AG08395 (cell line): ENCODE measurements at regions not wholly inside any gene's neighbourhood (a gene's known extent, or its start where the extent isn't known, plus 50 kb on each side); places are given as distances from the start of the nearest gene placed in this dataset.
"Not testable (repeated sequence)": the region's sequence is repeated elsewhere in the genome, so short reads cannot be mapped to it uniquely, and the experiment has no call there.

Source experiments
- DNase-seq: peaks from one replicate; pipeline ENCODE4 v3.0.0; 2012; ENCODE audit warnings: mixed read lengths, low spot score

DNA sequence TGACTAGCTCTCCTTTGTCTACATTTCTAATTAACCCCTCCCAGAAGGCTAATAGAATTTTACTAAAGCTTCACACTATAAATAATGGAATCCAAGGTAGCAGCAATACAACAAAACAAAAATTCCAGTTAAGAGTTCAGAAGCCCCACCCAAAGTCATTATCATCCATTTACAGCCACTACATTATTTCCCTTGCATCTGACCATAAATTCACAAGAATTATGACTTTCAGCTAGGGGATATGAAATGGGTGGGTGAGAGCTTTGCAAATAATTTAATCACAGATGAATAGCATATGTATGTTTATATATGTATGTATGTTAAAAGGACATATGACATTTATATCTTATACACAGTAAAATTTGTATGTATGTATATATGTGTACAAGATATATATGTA lies 65.3 kb upstream of the PTGDR start:
- no peak for DNase-seq

DNA sequence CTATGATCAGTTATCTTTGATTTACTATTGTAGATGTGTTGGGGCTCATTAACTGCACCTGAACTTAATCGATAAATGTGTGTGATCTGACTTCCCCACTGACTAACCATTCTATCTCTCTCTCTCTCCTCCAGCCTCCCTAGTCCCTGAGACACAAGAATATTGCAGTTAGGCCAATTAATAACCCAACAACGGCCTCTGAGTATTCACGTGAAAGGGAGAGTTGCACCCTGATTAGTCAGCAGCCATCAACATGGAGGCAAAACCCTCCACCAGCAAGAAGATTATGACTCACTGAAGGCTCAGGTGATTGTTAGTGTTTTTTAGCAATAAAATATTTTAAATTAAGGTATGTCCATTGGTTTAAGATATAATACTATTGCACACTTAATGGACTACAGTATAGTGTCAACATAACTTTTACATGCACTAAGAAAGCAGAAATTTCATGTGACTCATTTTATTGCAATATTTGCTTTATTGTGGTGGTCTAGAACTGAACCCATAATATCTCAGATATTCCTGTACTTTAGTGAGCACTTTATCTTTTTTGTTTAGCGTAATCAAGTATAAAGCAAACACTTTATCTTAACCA lies 77.1 kb upstream of the PTGDR start:
- no peak for DNase-seq

DNA sequence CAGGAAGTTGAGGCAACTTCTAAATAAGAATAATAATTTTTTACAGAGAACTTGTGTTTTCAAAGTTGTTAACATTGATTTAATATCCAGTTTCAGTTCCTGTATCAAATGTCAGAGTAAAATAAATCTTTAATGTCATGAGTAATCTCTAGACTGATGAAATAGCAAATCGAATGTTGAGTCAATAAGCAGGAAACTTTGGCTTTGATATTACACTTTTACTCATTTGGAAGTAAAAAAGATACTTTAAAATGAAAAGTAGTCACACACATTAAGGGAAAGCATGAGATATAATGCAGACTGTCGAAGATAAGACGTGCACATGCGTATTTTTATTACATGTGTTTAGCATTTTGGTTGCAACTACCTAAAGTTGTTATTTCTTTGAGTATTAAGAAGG lies 78.2 kb upstream of the PTGDR start:
- no peak for DNase-seq

DNA sequence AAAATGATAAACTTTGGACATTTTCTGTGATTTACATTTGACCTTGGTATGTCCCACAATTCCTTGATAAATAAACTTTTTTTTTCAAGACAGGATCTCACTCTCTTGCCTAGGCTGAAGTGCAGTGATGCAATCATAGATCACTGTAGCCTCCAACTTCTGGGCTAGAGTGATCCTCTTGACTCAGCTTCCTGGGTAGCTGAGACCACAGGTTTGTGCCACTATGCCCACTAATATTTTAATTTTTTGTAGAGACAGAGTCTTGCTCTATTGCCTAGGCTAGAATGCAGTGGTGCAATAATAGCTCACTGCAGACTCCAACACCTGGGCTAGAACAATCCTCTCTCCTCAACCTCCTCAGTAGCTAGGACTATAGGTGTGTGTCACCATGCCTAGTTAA lies 79.1 kb upstream of the PTGDR start:
- no peak for DNase-seq

DNA sequence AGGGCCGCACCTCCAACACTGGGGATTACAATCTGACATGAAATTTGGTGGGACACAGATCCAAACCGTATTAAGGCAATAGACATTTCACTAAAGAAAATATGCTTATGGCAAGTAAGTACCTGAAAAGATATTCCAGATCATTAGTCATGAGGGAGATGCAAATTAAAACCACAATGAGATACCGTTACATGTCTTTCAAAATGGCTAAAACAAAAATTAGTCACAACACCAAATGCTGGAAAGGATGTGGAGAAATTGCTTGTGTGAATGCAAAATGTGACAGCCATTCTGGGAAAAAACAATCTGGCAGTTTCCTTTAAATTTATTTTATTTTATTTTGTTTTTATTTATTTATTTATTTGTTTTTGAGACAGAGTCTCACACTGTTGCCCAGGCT lies 82.3 kb upstream of the PTGDR start:
- no peak for DNase-seq

DNA sequence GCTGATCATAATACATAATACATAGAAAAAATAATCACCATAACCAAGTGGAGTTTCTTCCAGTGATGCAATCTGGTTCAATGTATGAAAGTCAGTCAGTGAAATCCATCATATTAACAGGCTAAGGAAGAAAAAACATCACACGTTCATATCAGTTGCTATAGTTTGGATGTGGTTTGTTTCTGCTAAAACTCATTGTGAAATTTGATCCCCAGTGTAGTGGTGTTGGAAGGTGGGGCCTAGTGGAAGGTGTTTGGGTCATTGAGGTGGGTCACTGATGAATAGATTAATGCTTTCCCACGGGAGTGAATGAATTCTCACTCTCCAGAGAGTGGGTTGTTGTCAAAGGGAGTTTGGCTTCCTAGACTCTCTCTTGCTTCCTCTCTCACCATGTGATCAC lies 84.6 kb upstream of the PTGDR start:
- DNase-seq = no peak

DNA sequence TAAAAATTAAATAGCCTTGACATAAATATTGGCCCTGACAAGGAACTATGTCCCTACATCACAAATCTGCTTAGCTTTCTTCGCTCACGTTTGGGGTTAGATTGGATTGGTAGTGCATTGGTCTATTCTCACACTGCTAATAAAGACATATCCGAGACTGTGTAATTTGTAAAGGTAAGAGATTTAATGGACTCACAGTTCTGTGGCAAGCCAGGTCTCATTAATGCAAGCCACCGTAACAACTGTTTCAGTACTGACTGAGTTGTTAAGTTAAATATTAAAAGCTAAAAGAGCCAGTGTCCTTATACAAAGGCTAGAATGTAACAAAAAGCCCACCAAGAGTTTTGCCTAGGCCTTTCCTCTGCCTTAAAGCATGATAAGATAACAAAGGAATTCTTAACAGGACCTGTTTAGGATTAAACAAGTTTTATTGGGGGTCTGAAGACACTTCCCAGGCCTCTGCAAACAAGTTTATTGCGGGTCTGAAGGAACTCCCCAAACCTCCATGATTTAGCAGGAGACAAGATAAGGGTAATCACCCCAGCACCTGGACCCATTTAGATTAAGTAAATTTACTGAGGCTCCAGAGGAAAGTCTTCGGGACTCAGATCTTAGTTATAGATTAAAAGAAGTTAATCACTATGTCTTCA lies 88.2 kb upstream of the PTGDR start:
- no peak for DNase-seq

DNA sequence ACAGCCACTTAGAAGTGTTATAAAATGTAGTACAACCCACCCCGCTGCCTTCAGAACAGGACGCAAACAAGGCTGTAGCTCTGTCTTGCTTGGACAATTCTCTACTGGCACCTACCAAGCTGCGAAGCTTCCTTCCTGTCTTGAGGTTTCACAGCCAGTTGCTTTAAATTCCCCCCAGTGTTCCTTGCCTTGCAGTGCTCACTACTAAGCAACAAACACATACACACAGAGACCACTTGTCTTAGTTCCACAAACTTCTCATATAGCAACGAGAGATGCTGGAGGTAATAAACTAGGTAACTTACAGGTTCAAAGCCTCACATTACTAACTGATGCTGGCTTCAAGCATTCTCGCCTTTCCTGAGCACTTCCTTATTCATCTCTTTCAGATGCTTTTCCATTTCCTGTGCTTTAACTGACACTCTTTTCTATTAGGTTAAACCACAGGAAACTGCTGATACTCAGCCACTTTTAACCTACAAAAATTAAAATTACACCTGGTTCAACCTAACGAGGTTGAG lies 91.5 kb upstream of the PTGDR start:
- DNase-seq = no peak

DNA sequence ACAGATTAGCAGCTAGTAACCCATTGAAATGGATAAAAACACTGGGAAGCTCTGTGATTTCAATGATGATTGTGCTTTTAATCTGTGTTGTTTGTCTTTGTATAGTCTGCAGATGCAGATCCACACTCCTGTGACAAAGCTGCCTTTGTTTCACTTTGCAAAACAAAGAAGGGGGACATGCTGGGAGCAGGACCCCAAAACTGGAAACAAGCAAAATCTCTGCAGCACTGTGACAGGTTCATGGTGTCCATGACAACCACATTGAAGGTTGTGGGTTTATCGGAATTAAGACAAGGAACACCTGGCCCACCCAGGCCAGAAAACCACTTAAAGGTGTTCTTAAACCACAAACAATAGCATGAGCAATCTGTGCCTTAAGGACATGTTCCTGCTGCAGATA lies 95.6 kb upstream of the PTGDR start:
- not testable (repeated sequence) for DNase-seq

DNA sequence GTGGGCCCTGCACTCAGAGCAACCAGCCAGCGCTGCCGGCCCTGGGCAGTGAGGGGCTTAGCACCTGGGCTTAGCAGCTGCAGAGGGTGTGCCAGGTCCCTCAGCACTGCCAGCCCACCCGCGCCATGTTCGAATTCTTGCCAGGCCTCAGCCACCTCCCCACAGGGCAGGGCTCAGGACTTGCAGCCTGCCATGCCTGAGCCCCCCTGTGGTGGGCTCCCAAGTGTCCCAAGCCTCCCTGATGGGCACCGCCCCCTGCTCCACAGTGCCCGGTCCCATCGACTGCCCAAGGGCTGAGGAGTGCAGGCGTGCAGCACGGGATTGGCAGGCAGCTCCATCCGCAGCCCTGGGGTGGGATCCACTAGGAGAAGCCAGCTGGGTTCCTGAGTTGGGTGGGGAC lies 98.0 kb upstream of the NID2 start:
- no peak for DNase-seq

DNA sequence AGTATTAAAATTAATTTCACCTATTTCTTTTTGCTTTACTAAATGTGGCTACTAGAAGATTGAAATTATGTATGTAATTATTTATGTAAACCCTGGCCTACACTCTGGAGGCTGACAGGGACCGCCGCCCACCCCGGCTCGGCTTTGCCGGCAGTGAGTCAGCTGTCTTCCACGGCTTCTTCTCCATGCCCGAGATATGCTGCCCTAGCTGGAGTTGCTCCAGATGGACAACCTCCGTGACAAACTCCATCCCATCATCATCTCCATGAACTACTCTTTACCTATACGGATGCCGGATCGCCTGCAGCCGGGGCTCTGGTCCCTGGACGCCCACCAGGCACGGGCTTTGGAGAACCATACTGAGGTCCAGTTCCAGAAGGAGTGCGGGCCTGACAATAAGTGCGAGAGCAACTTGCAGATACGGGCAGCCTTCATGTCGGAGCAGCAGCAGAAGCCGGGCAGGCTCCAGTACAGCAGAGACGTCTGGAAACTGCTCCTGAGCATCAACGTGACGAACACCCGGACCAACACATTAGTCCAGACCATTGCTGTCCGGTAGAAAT lies 86.9 kb upstream of the NID2 start:
- no peak for DNase-seq

DNA sequence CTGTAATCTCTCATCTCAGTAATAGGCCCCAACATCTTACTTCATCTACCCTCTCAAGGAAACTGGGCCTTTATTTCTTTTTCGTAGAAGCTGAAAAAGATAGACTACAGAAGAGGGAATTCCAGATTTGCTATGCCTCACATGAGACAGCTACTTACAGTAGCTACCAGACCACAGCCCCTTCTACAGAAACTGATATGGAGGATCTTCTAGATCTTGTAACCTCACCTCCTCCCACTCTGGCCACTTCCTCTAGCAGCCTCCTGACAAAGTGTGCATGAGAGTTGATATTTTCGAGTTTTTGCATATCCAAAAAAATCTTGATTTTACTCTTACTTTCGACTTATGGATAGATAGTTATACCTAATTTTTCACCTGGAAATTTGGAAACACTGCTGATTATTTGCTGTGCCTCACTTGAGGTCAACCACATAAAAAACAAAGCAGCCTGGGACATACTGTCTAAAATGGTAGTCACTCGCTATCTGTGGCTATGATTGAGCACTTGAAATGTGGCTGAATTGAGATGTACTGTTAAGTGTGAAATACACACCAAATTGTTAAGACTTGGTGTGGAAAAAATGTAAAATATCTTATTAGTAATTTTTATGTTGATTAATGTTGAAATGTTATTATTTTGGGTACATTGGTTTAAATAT lies 86.3 kb upstream of the NID2 start:
- DNase-seq = no peak

DNA sequence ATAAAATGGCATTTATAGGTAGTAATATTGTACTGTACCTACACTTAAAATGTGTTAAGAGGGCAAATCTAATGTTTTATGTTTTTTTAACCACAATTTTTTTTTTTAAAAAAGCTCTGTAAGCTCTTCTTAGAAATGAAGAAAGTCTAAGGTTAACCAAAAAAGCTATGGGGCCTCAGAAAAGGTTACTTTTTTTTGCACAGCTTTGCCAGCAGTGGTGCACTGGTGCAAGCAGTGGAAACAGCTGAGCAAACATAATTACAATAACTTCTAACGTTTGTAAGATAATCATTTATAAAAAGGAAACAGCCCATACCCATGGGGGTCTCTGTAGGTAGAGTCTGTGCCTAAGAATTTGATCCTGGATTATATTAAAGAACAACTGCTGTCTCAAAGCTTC lies 85.1 kb upstream of the NID2 start:
- DNase-seq = no peak

DNA sequence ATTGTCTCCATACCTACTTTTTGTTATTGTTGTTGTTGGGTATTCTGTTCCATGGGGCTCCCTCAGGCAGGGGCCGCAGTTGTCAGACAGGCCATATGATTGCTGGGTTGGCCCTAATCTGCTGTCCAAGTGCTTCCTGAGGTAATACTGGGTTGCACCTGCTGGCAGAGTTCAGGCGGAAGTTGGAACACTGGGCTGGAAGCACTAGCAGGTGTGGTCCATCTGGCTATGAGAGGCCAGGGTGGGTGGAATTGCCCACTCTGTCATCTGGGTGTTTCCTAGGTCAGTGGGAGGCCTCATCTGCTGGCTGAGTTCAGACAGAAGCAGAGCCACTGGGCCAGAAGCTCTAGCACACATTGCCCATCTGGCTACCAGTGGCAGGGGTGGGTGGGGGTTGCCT lies 81.3 kb upstream of the NID2 start:
- DNase-seq = no peak

DNA sequence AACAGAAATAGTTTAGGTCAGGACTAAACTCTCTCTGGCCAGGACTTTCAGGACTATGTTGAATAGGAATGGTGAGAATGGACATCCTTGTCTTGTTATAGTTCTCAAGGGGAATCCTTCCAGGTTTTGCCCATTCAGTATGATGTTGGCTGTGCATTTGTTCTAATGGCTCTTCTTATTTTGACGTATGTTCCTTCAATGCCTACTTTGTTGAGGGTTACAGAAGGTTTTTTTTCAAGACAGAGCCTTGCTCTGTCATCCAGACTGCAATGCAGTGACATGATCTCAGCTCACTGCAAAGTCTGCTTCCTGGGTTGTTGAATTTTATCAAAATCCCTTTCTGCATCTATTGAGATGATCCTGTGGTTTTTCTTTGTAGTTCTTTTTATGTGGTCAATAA lies 79.5 kb upstream of the NID2 start:
- DNase-seq = no peak

DNA sequence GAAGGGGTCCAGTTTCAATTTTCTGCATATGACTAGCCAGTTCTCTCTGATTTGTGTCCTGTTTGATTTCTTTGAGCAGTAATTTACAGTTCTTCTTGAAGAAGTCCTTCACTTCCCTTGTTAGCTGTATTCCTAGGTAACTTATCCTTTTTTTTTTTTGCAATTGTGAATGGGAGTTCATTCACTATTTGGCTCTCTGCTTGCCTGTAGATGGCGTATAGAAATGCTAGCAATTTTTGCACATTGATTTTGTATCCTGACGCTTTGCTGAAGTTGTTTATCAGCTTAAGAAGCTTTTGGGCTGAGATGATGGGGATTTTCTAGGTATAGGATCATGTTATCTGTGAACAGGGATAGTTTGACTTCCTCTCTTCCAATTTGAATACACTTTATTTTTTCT lies 77.6 kb upstream of the NID2 start:
- no peak for DNase-seq

DNA sequence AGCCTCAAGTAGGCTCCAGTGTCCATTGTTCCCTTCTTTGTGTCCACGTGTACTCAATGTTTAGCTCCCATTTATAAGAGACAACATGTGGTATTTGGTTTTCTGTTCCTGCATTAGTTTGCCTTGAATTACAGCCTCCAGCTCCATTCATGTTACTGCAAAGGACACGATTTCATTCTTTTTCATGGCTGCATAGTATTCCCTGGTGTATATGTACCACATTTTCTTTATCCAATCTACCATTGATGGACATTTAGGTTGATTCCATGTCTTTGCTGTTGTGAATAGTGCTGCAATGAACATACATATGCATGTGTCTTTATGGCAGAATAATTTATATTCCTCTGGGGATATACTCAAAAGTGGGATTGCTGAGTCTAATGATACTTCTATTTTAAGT lies 75.2 kb upstream of the NID2 start:
- DNase-seq = not testable (repeated sequence)

DNA sequence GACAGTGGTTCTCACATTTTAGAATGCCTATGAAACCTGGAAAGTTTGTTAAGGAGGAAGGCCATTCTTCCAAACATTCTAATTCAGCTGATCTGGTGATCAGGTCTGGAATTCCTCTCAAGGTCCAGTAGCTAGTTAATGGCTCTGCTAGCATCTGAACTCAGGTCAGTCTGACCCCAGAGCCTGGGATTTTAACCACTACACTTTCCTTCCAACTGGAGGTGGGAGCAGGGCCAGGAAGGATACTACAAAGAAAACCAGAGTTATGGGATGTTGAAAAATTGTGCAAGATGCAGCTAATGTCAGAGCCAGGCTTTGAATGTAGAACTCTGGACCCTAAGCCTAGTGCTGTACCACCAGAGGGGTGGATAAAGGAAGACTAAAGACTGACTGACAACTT lies 73.6 kb upstream of the NID2 start:
- no peak for DNase-seq

DNA sequence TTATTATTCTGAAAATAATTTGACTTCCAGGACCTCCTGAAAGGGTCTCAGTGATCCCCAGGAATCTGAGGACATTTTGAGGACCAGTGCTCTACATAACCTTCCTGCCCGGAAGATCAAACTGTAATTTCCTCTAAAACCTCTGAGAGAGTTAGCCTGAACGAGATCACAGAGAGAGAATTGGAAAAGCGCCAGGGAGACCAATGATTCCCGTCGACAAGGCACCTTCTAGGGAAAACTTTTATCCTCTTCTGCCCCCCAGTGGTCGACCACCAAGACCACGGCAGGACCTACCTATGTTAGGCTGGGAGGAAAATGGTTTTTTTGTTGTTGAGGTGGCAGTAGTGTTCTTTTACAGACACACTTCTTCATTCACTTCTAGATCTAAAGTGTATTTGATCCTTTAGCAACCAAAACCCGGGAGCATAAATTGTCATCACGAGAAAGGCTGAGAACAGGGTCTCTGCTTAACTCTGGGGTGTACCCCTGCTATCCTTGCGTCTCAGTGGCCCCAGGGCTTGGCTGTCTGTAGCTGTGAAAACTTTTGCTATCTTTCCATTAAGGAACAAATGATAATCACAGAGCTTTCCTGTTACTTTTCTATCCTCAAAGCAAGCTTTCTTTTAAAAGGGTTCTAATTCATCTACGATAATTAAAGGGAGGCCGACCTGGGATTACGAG lies 62.9 kb upstream of the NID2 start:
- peak; percentile 92 for DNase-seq

DNA sequence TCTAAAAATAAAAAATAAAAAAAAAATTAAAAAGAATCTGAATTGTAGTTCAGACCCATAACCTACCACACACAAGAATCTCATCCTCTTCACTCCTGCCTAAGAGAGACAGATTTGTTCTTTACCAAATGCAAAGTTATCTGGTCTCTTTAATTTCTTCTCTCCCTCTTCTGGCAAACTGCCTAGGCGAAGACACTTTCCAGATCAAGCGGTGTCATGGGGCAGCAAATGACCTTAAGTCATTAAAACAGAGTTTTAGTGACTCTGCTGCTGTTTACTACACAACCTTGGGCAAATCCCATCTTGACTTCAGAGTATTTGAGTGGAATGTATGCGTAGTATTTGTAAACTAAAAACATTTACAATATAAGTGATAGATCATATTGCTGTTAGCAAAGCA lies 60.9 kb upstream of the NID2 start:
- no peak for DNase-seq

DNA sequence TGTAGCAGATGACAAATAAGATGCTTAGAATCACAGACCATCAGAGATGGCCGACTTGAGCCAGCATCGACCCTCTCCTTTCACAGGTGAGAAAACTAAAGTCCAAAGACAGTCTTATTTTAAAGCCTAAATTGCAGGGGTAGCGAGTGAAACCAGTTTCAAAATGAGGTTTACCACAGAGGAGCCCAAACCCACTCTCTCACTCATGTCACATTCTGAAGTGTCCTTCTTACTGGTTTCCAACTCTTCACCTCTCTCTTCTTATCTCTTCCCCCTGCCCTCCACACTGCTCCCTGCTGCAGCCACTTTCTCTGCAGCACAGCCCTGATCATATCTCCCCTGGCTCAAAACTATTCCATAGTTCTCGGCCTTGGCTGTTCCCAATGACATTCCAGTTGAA lies 57.0 kb upstream of the NID2 start:
- DNase-seq = no peak

DNA sequence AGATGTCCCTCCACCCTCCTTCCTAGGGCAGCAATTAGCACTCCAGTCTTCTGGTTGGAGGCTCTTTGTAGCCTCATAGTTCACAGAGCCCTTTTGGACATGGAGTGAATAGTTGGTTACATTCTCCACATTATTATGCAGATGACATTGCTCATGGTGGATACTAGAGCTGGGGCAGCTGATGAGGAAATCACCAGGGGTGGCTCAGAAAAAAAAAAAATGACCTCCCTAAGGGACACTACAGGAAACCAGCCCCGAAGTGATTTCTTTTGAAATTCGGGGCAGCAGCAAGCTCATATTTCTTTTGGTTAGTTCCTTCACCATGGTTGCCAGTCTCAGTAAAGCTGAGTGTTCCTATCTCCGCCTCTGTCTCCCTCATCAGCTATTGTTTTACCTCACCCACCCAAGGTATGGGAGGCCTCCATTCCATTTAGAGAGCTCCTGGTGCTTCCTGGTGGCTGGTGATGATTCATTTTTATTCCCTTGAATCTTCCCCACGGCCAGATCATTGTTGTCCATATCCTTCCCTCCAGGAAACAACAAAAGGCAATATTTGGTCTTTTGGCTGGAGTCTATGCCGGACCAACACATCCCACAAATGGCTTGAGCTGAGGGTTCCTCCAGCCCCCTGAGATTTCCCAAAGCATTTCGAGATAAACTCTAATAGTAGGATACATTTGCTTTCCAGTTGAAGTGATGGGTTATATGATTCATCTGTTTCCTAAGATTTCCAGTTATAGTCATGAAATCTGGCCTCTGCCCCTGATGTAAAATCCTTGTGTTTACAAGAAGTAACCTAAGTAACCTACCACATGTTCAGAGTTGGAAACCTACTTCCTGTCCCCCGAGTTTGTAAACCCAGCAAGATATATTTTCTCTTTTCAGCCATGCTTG lies 56.2 kb upstream of the NID2 start:
- DNase-seq = peak; percentile 79
